H9 (cell line): ENCODE measurements at regions not wholly inside any gene's neighbourhood (a gene's known extent, or its start where the extent isn't known, plus 50 kb on each side); places are given as distances from the start of the nearest gene placed in this dataset.

Source experiments
- DNase-seq: peaks from one replicate; pipeline ENCODE4 v3.0.0-alpha.2; 2017
- H2AFZ ChIP-seq: one replicate; pipeline ENCODE4 v1.6.1; 2013; ENCODE audit warnings: mild to moderate bottlenecking, low read length, control low read depth, moderate library complexity
- H2AK5ac ChIP-seq: 2 replicates; pipeline ENCODE4 v1.6.1; 2013; ENCODE audit warnings: low read length, control low read depth, mixed read lengths; ENCODE audit not compliant: insufficient read length
- H2BK120ac ChIP-seq: one replicate; pipeline ENCODE4 v1.6.1; 2013; ENCODE audit warnings: low read depth, mild to moderate bottlenecking, low read length, control low read depth, inconsistent platforms; ENCODE audit not compliant: poor library complexity, severe bottlenecking
- H2BK12ac ChIP-seq: 2 replicates; pipeline ENCODE4 v1.6.1; 2013; ENCODE audit warnings: low read length, control low read depth, mixed read lengths, low read depth; ENCODE audit not compliant: insufficient read length
- H2BK15ac ChIP-seq: 2 replicates; pipeline ENCODE4 v1.6.1; 2013; ENCODE audit warnings: low read depth, low read length, control low read depth
- H2BK20ac ChIP-seq: one replicate; pipeline ENCODE4 v1.6.1; 2013; ENCODE audit warnings: low read depth, mild to moderate bottlenecking, low read length, control low read depth, inconsistent platforms; ENCODE audit not compliant: poor library complexity, severe bottlenecking
- H2BK5ac ChIP-seq: 2 replicates; pipeline ENCODE4 v1.6.1; 2013; ENCODE audit warnings: low read length, control low read depth, mixed read lengths; ENCODE audit not compliant: insufficient read length
- H3K14ac ChIP-seq: 2 replicates; pipeline ENCODE4 v1.6.1; 2013; ENCODE audit warnings: low read length, control low read depth; ENCODE audit not compliant: insufficient read depth
- H3K18ac ChIP-seq: 2 replicates; pipeline ENCODE4 v1.6.1; 2013; ENCODE audit warnings: low read depth, mild to moderate bottlenecking, mixed read lengths, low read length, control low read depth; ENCODE audit not compliant: insufficient read length
- H3K23ac ChIP-seq: 2 replicates; pipeline ENCODE4 v1.6.1; 2013; ENCODE audit warnings: low read length, control low read depth, mixed read lengths, low read depth; ENCODE audit not compliant: insufficient read length
- H3K23me2 ChIP-seq: 2 replicates; pipeline ENCODE4 v1.6.1; 2013; ENCODE audit warnings: low read depth, mild to moderate bottlenecking, mixed read lengths, low read length, control low read depth; ENCODE audit not compliant: insufficient read length, poor library complexity, severe bottlenecking
- H3K27ac ChIP-seq: 2 replicates; pipeline ENCODE4 v1.5.1; 2013; ENCODE audit warnings: low read length, control low read depth, mixed read lengths, low read depth; ENCODE audit not compliant: insufficient read length
- H3K27me3 ChIP-seq: 2 replicates; pipeline ENCODE4 v1.6.1; 2013; ENCODE audit warnings: low read length, control low read depth, inconsistent platforms; ENCODE audit not compliant: insufficient read depth
- H3K4ac ChIP-seq: 2 replicates; pipeline ENCODE4 v1.6.1; 2013; ENCODE audit warnings: low read depth, mild to moderate bottlenecking, control low read depth, inconsistent platforms, low read length, moderate library complexity
- H3K4me1 ChIP-seq: 2 replicates; pipeline ENCODE4 v1.6.1; 2013; ENCODE audit warnings: low read length, control low read depth, inconsistent platforms; ENCODE audit not compliant: insufficient read depth
- H3K4me2 ChIP-seq: 2 replicates; pipeline ENCODE4 v1.6.1; 2013; ENCODE audit warnings: low read length, control low read depth, mixed read lengths; ENCODE audit not compliant: insufficient read length, insufficient read depth
- H3K56ac ChIP-seq: 2 replicates; pipeline ENCODE4 v1.6.1; 2013; ENCODE audit warnings: low read depth, mild to moderate bottlenecking, mixed read lengths, low read length, control low read depth; ENCODE audit not compliant: insufficient read length
- H3K79me1 ChIP-seq: 2 replicates; pipeline ENCODE4 v1.6.1; 2013; ENCODE audit warnings: low read depth, mild to moderate bottlenecking, moderate library complexity, low read length, control low read depth, inconsistent platforms; ENCODE audit not compliant: insufficient read depth, poor library complexity, severe bottlenecking
- H3K79me2 ChIP-seq: 2 replicates; pipeline ENCODE4 v1.6.1; 2013; ENCODE audit warnings: low read length, control low read depth, inconsistent platforms; ENCODE audit not compliant: insufficient read depth
- H3K9ac ChIP-seq: 2 replicates; pipeline ENCODE4 v1.6.1; 2013; ENCODE audit warnings: low read length, control low read depth, mixed read lengths; ENCODE audit not compliant: insufficient read length; ENCODE audit errors: extremely low read depth
- H3K9me3 ChIP-seq: one replicate; pipeline ENCODE4 v1.6.1; 2013; ENCODE audit warnings: low read depth, low read length, inconsistent platforms; ENCODE audit not compliant: control insufficient read depth
- H3T11ph ChIP-seq: one replicate; pipeline ENCODE4 v1.6.1; 2013; ENCODE audit warnings: mild to moderate bottlenecking, low read length, control low read depth, inconsistent platforms
- H4K20me1 ChIP-seq: one replicate; pipeline ENCODE4 v1.6.1; 2013; ENCODE audit not compliant: control insufficient read depth, insufficient read length, insufficient read depth
- H4K5ac ChIP-seq: 2 replicates; pipeline ENCODE4 v1.6.1; 2013; ENCODE audit warnings: low read depth, mild to moderate bottlenecking, mixed read lengths, low read length, control low read depth; ENCODE audit not compliant: insufficient read length
- H4K8ac ChIP-seq: replicated peaks from 2 replicates; pipeline ENCODE4 v1.6.1; 2013; ENCODE audit warnings: low read length, control low read depth, mixed read lengths, low read depth; ENCODE audit not compliant: insufficient read length
- H4K91ac ChIP-seq: 2 replicates; pipeline ENCODE4 v1.6.1; 2013; ENCODE audit warnings: low read depth, mild to moderate bottlenecking, moderate library complexity, mixed read lengths, low read length, control low read depth; ENCODE audit not compliant: insufficient read length
- H3K27ac Mint-ChIP-seq, 3 experiments: 2 replicates in 2 of 3; 3 replicates in 1 of 3; pipeline ENCODE4 v1.8.0; 2020 to 2021; ENCODE audit warnings: mixed read lengths in 3 of 3, mild to moderate bottlenecking in 1 of 3, moderate library complexity in 1 of 3
- H3K27me3 Mint-ChIP-seq: 2 replicates; pipeline ENCODE4 v1.8.0; 2021; ENCODE audit warnings: low read depth, mild to moderate bottlenecking, moderate library complexity, mixed read lengths
- H3K36me3 Mint-ChIP-seq, 3 experiments: 2 replicates in 2 of 3; 3 replicates in 1 of 3; pipeline ENCODE4 v1.8.0; 2020 to 2021; ENCODE audit warnings: low read depth in 3 of 3, mixed read lengths in 3 of 3; ENCODE audit not compliant: insufficient read depth in 1 of 3
- H3K4me1 Mint-ChIP-seq, 2 experiments: 2 replicates each; pipeline ENCODE4 v1.8.0; 2020; ENCODE audit warnings: mixed read lengths in 2 of 2
- H3K4me3 Mint-ChIP-seq, 2 experiments: 2 replicates in 1 of 2; 3 replicates in 1 of 2; pipeline ENCODE4 v1.8.0; 2020 to 2021; ENCODE audit warnings: mild to moderate bottlenecking in 2 of 2, mixed read lengths in 2 of 2, moderate library complexity in 1 of 2
- H3K9me3 Mint-ChIP-seq, 2 experiments: 2 replicates in 1 of 2; 3 replicates in 1 of 2; pipeline ENCODE4 v1.8.0; 2020; ENCODE audit warnings: mild to moderate bottlenecking in 2 of 2, mixed read lengths in 2 of 2, moderate library complexity in 1 of 2
- CTCF ChIP-seq: fragments of 200-600 bp; sonication (generic); conservative IDR thresholded peaks from 3 replicates; pipeline ENCODE4 v1.8.0; 2021; ENCODE audit warnings: antibody characterized with exemption, mild to moderate bottlenecking
- WGBS: extraction: QIAGEN DNeasy Blood & Tissue Kit; methylation state at CpG from one replicate; pipeline ENCODE4 v1.1.7; 2013; ENCODE audit warnings: missing lambda C conversion rate, low lambda C conversion rate, mixed read lengths; ENCODE audit not compliant: insufficient read length; ENCODE audit errors: extremely low coverage; 5-methylcytosine and 5-hydroxymethylcytosine counted together

- no peak overlapping the region for H2BK12ac ChIP-seq
- no peak overlapping the region for H3K14ac ChIP-seq
- no peaks in the 10 kb centered on the region for H3K27me3 ChIP-seq
- H2BK15ac ChIP-seq, result no peak overlapping the region
- H2AFZ ChIP-seq, result no peak overlapping the region
- no peak overlapping the region for H4K91ac ChIP-seq
- H3K23me2 ChIP-seq, result no peaks in the 10 kb centered on the region
- no peak overlapping the region for H2BK5ac ChIP-seq
- H3K4ac ChIP-seq, result no peak overlapping the region
- no peak overlapping the region for H4K8ac ChIP-seq
- no peaks in the 10 kb centered on the region for H3K9me3 Mint-ChIP-seq
- WGBS, result no CpG with 5 or more reads among the region's 4 CpGs
- no peak for DNase-seq
- H3K79me2 ChIP-seq, result no peaks in the 10 kb centered on the region
- no peak overlapping the region for H3T11ph ChIP-seq
- H3K79me1 ChIP-seq, result no peaks in the 10 kb centered on the region
- H4K5ac ChIP-seq, result no peak overlapping the region
- no peak overlapping the region for H3K4me2 ChIP-seq
- no peak overlapping the region for H3K4me3 Mint-ChIP-seq
- no peak overlapping the region for H2AK5ac ChIP-seq
- no peak overlapping the region for H3K9ac ChIP-seq
- H4K20me1 ChIP-seq, result no peaks in the 10 kb centered on the region
- H3K4me1 ChIP-seq, result no peaks in the 10 kb centered on the region
- H3K56ac ChIP-seq, result no peak overlapping the region
- H3K27ac ChIP-seq, result no peak overlapping the region
- H3K4me1 Mint-ChIP-seq, result no peaks in the 10 kb centered on the region
- no peak overlapping the region for H3K18ac ChIP-seq
- TF ChIP-seq CTCF, result no peak
- no peaks in the 10 kb centered on the region for H3K9me3 ChIP-seq
- H2BK20ac ChIP-seq, result no peak overlapping the region
- no peak overlapping the region for H3K23ac ChIP-seq
- H3K27ac Mint-ChIP-seq, result no peak overlapping the region
- H3K36me3 Mint-ChIP-seq, result no peaks in the 10 kb centered on the region
- no peaks in the 10 kb centered on the region for H3K27me3 Mint-ChIP-seq
- H2BK120ac ChIP-seq, result no peak overlapping the region
These were observed 58.3 kb downstream of the RGS2 start for GRCh38 chr1:192867180-192867579.
